IMR-90 (cell line): ENCODE measurements at regions not wholly inside any gene's neighbourhood (a gene's known extent, or its start where the extent isn't known, plus 50 kb on each side); places are given as distances from the start of the nearest gene placed in this dataset.

Source experiments
- ATAC-seq: fragments of 200-7000 bp; cut with Tn5 transposase; 2 replicates; pipeline ENCODE4 v1.9.1; 2020; ENCODE audit warnings: low read depth, mild to moderate bottlenecking, moderate library complexity
- BruUV-seq: library from RNA; stranded (reverse); fragments of 400-500 nt; replicated peaks from 2 replicates; lab custom pipeline; 2021; lab: Mats Ljungman, UMichigan
- CTCF ChIA-PET: fragments of 300-600 bp; formaldehyde crosslinking; extraction: SDS; loops from one replicate; lab custom pipeline; 2021; ENCODE audit warnings: antibody characterized with exemption; lab: Yijun Ruan, JAX
- POLR2A ChIA-PET: fragments of 300-600 bp; sonication (Branson Sonifier 250); formaldehyde crosslinking; loops from one replicate; lab custom pipeline; 2022; ENCODE audit warnings: antibody characterized with exemption; ENCODE audit not compliant: unreplicated experiment; lab: Charles Lee
- DNase-seq: peaks from one replicate; pipeline ENCODE4 v3.0.0; 2013
- H2AFZ ChIP-seq: replicated peaks from 2 replicates; pipeline ENCODE3; 2013; ENCODE audit warnings: low read length, mild to moderate bottlenecking; ENCODE audit not compliant: poor library complexity
- H2AK5ac ChIP-seq: 2 replicates; pipeline ENCODE4 v1.6.1; 2013; ENCODE audit warnings: low read depth, low read length, inconsistent platforms
- H2AK9ac ChIP-seq: replicated peaks from 2 replicates; pipeline ENCODE3; 2013; ENCODE audit warnings: mild to moderate bottlenecking, low read depth, low read length, moderate library complexity; ENCODE audit not compliant: poor library complexity
- H2BK120ac ChIP-seq: 2 replicates; pipeline ENCODE4 v1.6.1; 2013; ENCODE audit warnings: low read depth, low read length, inconsistent platforms
- H2BK15ac ChIP-seq: 3 replicates; pipeline ENCODE4 v1.6.1; 2013; ENCODE audit warnings: low read depth, low read length, inconsistent platforms
- H2BK20ac ChIP-seq: 2 replicates; pipeline ENCODE4 v1.6.1; 2013; ENCODE audit warnings: low read depth, mild to moderate bottlenecking, inconsistent platforms, low read length, moderate library complexity
- H2BK5ac ChIP-seq: 2 replicates; pipeline ENCODE4 v1.6.1; 2013; ENCODE audit warnings: mild to moderate bottlenecking, low read depth, low read length, inconsistent platforms; ENCODE audit not compliant: poor library complexity, severe bottlenecking
- H3K14ac ChIP-seq: replicated peaks from 2 replicates; pipeline ENCODE4 v1.6.1; 2013; ENCODE audit warnings: low read depth, low read length, inconsistent platforms
- H3K18ac ChIP-seq: 2 replicates; pipeline ENCODE4 v1.6.1; 2013; ENCODE audit warnings: low read depth, low read length, control low read depth
- H3K23ac ChIP-seq: 2 replicates; pipeline ENCODE4 v1.6.1; 2013; ENCODE audit warnings: low read depth, low read length, inconsistent platforms
- H3K27ac ChIP-seq: 2 replicates; pipeline ENCODE4 v1.5.1; 2013; ENCODE audit warnings: mild to moderate bottlenecking, control low read depth, low read length; ENCODE audit not compliant: insufficient read depth
- H3K27me3 ChIP-seq: 2 replicates; pipeline ENCODE4 v1.6.1; 2013; ENCODE audit warnings: low read length; ENCODE audit not compliant: control insufficient read depth, insufficient read depth
- H3K36me3 ChIP-seq: 2 replicates; pipeline ENCODE4 v1.6.1; 2013; ENCODE audit warnings: low read length, mixed read lengths; ENCODE audit not compliant: control insufficient read depth, insufficient read depth
- H3K4ac ChIP-seq: 2 replicates; pipeline ENCODE4 v1.6.1; 2013; ENCODE audit warnings: low read depth, low read length, inconsistent platforms
- H3K4me1 ChIP-seq: 2 replicates; pipeline ENCODE4 v1.6.1; 2013; ENCODE audit warnings: low read length, mixed read lengths; ENCODE audit not compliant: control insufficient read depth, insufficient read depth
- H3K4me2 ChIP-seq: 2 replicates; pipeline ENCODE4 v1.6.1; 2013; ENCODE audit warnings: low read depth, mild to moderate bottlenecking, control low read depth, low read length, moderate library complexity
- H3K4me3 ChIP-seq: 2 replicates; pipeline ENCODE4 v1.5.1; 2013; ENCODE audit warnings: low read depth, mild to moderate bottlenecking, control low read depth, low read length, moderate library complexity; ENCODE audit not compliant: insufficient read depth
- H3K56ac ChIP-seq: 2 replicates; pipeline ENCODE4 v1.6.1; 2013; ENCODE audit warnings: low read length, inconsistent platforms; ENCODE audit not compliant: insufficient read depth; ENCODE audit errors: extremely low read depth
- H3K79me1 ChIP-seq, 2 experiments: 2 replicates each; pipeline ENCODE4 v1.6.1; 2013; ENCODE audit warnings: low read length in 2 of 2, inconsistent platforms in 1 of 2, low read depth in 1 of 2
- H3K9ac ChIP-seq: 2 replicates; pipeline ENCODE4 v1.6.1; 2013; ENCODE audit warnings: low read depth, low read length, control low read depth
- H3K9me1 ChIP-seq: 2 replicates; pipeline ENCODE4 v1.6.1; 2013; ENCODE audit warnings: low read length, inconsistent platforms; ENCODE audit not compliant: insufficient read depth
- H3K9me3 ChIP-seq: 2 replicates; pipeline ENCODE4 v1.6.1; 2013; ENCODE audit warnings: low read length; ENCODE audit not compliant: control insufficient read depth, insufficient read depth
- H4K20me1 ChIP-seq: 2 replicates; pipeline ENCODE4 v1.6.1; 2013; ENCODE audit warnings: low read length, inconsistent platforms; ENCODE audit not compliant: insufficient read depth
- H4K5ac ChIP-seq: 2 replicates; pipeline ENCODE4 v1.6.1; 2013; ENCODE audit warnings: mild to moderate bottlenecking, low read depth, low read length, control low read depth
- H4K8ac ChIP-seq, 2 experiments: 2 replicates each; pipeline ENCODE4 v1.6.1; 2013; ENCODE audit warnings: low read depth in 2 of 2, low read length in 2 of 2, control low read depth in 1 of 2, inconsistent platforms in 1 of 2
- H4K91ac ChIP-seq: 2 replicates; pipeline ENCODE4 v1.6.1; 2013; ENCODE audit warnings: low read depth, low read length, inconsistent platforms; ENCODE audit not compliant: insufficient read depth
- CHD1 ChIP-seq: IDR thresholded peaks from 2 replicates; pipeline ENCODE4 v1.6.1; 2012; ENCODE audit warnings: low read depth, low read length, improper control_type of control experiment
- RFX5 ChIP-seq: IDR thresholded peaks from 2 replicates; pipeline ENCODE4 v1.8.0; 2012; ENCODE audit warnings: low read depth, mild to moderate bottlenecking, low read length, moderate library complexity
- dilution Hi-C: fragments of 300-500 bp; cut with HindIII; formaldehyde crosslinking; loops from one replicate; pipeline ENCODE4 v1.14.3; 2018; ENCODE audit warnings: low sequenced_read_pairs; ENCODE audit not compliant: unreplicated experiment
- in situ Hi-C: fragments of 300-500 bp; cut with MboI; formaldehyde crosslinking; loops from 3 replicates; pipeline ENCODE4 v1.14.3; 2019; ENCODE audit warnings: low sequenced_read_pairs, inconsistent platforms, mixed read lengths
- intact Hi-C: fragments of 100-400 bp; cut with micrococcal nuclease; formaldehyde crosslinking; loops from 2 replicates; pipeline ENCODE4 v1.10.0; 2022

DNA sequence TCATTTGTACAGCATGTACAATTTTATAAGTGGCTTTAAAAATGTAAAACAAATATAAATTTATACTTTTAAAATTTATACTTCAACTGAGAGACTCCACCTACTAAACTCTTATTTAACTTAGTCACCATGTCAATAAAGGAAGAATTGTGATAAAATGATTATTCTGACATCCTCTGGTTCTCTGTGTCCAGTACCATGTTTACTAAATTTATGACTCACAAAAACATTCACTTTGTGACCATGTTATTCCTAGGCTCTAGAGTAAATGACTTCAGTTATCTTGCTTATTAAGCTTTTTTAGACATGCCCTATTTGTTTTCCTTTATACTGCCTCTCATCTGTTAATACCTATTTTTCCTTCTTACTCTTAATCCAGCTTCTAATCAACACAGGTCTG, 959.6 kb upstream of the SLC39A10 start:
- Histone ChIP-seq H4K20me1 (no peaks in the 10 kb centered on the region), H2BK5ac (no peak overlapping the region), H2BK120ac (no peak overlapping the region), H4K5ac (no peak overlapping the region), H3K9me1 (no peaks in the 10 kb centered on the region), H2AFZ (no peak overlapping the region), H3K14ac (no peak overlapping the region), H2AK5ac (no peak overlapping the region), H3K79me1 (no peaks in the 10 kb centered on the region), H3K56ac (no peak overlapping the region), H3K23ac (no peak overlapping the region), H2BK20ac (no peak overlapping the region), H3K4me3 (no peak overlapping the region), H4K91ac (no peak overlapping the region), H3K18ac (no peak overlapping the region), H2BK15ac (no peak overlapping the region), H3K9me3 (no peaks in the 10 kb centered on the region), H3K27ac (no peak overlapping the region), H4K8ac (no peak overlapping the region), H3K4me2 (no peak overlapping the region), H3K27me3 (no peaks in the 10 kb centered on the region), H3K4ac (no peak overlapping the region), H3K4me1 (no peaks in the 10 kb centered on the region), H2AK9ac (no peak overlapping the region), H3K9ac (no peak overlapping the region), H3K36me3 (no peaks in the 10 kb centered on the region)
- dilution Hi-C loops, result no loop called here
- in situ Hi-C loops, result no loop called here
- TF ChIP-seq CHD1 (no peak), RFX5 (no peak)
- no peak for DNase-seq
- intact Hi-C loops, result no loop called here
- POLR2A ChIA-PET, result no interaction called here
- no TSS peak for BruUV-seq
- CTCF ChIA-PET, result no interaction called here
- no peak for ATAC-seq
